H9 (cell line): ENCODE measurements at regions not wholly inside any gene's neighbourhood (a gene's known extent, or its start where the extent isn't known, plus 50 kb on each side); places are given as distances from the start of the nearest gene placed in this dataset.

Experiments
- DNase-seq: peaks from one replicate; pipeline ENCODE4 v3.0.0-alpha.2; 2017
- H2AFZ ChIP-seq: one replicate; pipeline ENCODE4 v1.6.1; 2013; ENCODE audit warnings: mild to moderate bottlenecking, low read length, control low read depth, moderate library complexity
- H2AK5ac ChIP-seq: 2 replicates; pipeline ENCODE4 v1.6.1; 2013; ENCODE audit warnings: low read length, control low read depth, mixed read lengths; ENCODE audit not compliant: insufficient read length
- H2BK120ac ChIP-seq: one replicate; pipeline ENCODE4 v1.6.1; 2013; ENCODE audit warnings: low read depth, mild to moderate bottlenecking, low read length, control low read depth, inconsistent platforms; ENCODE audit not compliant: poor library complexity, severe bottlenecking
- H2BK12ac ChIP-seq: 2 replicates; pipeline ENCODE4 v1.6.1; 2013; ENCODE audit warnings: low read length, control low read depth, mixed read lengths, low read depth; ENCODE audit not compliant: insufficient read length
- H2BK15ac ChIP-seq: 2 replicates; pipeline ENCODE4 v1.6.1; 2013; ENCODE audit warnings: low read depth, low read length, control low read depth
- H2BK20ac ChIP-seq: one replicate; pipeline ENCODE4 v1.6.1; 2013; ENCODE audit warnings: low read depth, mild to moderate bottlenecking, low read length, control low read depth, inconsistent platforms; ENCODE audit not compliant: poor library complexity, severe bottlenecking
- H2BK5ac ChIP-seq: 2 replicates; pipeline ENCODE4 v1.6.1; 2013; ENCODE audit warnings: low read length, control low read depth, mixed read lengths; ENCODE audit not compliant: insufficient read length
- H3K14ac ChIP-seq: 2 replicates; pipeline ENCODE4 v1.6.1; 2013; ENCODE audit warnings: low read length, control low read depth; ENCODE audit not compliant: insufficient read depth
- H3K18ac ChIP-seq: 2 replicates; pipeline ENCODE4 v1.6.1; 2013; ENCODE audit warnings: low read depth, mild to moderate bottlenecking, mixed read lengths, low read length, control low read depth; ENCODE audit not compliant: insufficient read length
- H3K23ac ChIP-seq: 2 replicates; pipeline ENCODE4 v1.6.1; 2013; ENCODE audit warnings: low read length, control low read depth, mixed read lengths, low read depth; ENCODE audit not compliant: insufficient read length
- H3K23me2 ChIP-seq: 2 replicates; pipeline ENCODE4 v1.6.1; 2013; ENCODE audit warnings: low read depth, mild to moderate bottlenecking, mixed read lengths, low read length, control low read depth; ENCODE audit not compliant: insufficient read length, poor library complexity, severe bottlenecking
- H3K27ac ChIP-seq: 2 replicates; pipeline ENCODE4 v1.5.1; 2013; ENCODE audit warnings: low read length, control low read depth, mixed read lengths, low read depth; ENCODE audit not compliant: insufficient read length
- H3K27me3 ChIP-seq: 2 replicates; pipeline ENCODE4 v1.6.1; 2013; ENCODE audit warnings: low read length, control low read depth, inconsistent platforms; ENCODE audit not compliant: insufficient read depth
- H3K4ac ChIP-seq: 2 replicates; pipeline ENCODE4 v1.6.1; 2013; ENCODE audit warnings: low read depth, mild to moderate bottlenecking, control low read depth, inconsistent platforms, low read length, moderate library complexity
- H3K4me1 ChIP-seq: 2 replicates; pipeline ENCODE4 v1.6.1; 2013; ENCODE audit warnings: low read length, control low read depth, inconsistent platforms; ENCODE audit not compliant: insufficient read depth
- H3K4me2 ChIP-seq: 2 replicates; pipeline ENCODE4 v1.6.1; 2013; ENCODE audit warnings: low read length, control low read depth, mixed read lengths; ENCODE audit not compliant: insufficient read length, insufficient read depth
- H3K56ac ChIP-seq: 2 replicates; pipeline ENCODE4 v1.6.1; 2013; ENCODE audit warnings: low read depth, mild to moderate bottlenecking, mixed read lengths, low read length, control low read depth; ENCODE audit not compliant: insufficient read length
- H3K79me1 ChIP-seq: 2 replicates; pipeline ENCODE4 v1.6.1; 2013; ENCODE audit warnings: low read depth, mild to moderate bottlenecking, moderate library complexity, low read length, control low read depth, inconsistent platforms; ENCODE audit not compliant: insufficient read depth, poor library complexity, severe bottlenecking
- H3K79me2 ChIP-seq: 2 replicates; pipeline ENCODE4 v1.6.1; 2013; ENCODE audit warnings: low read length, control low read depth, inconsistent platforms; ENCODE audit not compliant: insufficient read depth
- H3K9ac ChIP-seq: 2 replicates; pipeline ENCODE4 v1.6.1; 2013; ENCODE audit warnings: low read length, control low read depth, mixed read lengths; ENCODE audit not compliant: insufficient read length; ENCODE audit errors: extremely low read depth
- H3K9me3 ChIP-seq: one replicate; pipeline ENCODE4 v1.6.1; 2013; ENCODE audit warnings: low read depth, low read length, inconsistent platforms; ENCODE audit not compliant: control insufficient read depth
- H3T11ph ChIP-seq: one replicate; pipeline ENCODE4 v1.6.1; 2013; ENCODE audit warnings: mild to moderate bottlenecking, low read length, control low read depth, inconsistent platforms
- H4K20me1 ChIP-seq: one replicate; pipeline ENCODE4 v1.6.1; 2013; ENCODE audit not compliant: control insufficient read depth, insufficient read length, insufficient read depth
- H4K5ac ChIP-seq: 2 replicates; pipeline ENCODE4 v1.6.1; 2013; ENCODE audit warnings: low read depth, mild to moderate bottlenecking, mixed read lengths, low read length, control low read depth; ENCODE audit not compliant: insufficient read length
- H4K8ac ChIP-seq: replicated peaks from 2 replicates; pipeline ENCODE4 v1.6.1; 2013; ENCODE audit warnings: low read length, control low read depth, mixed read lengths, low read depth; ENCODE audit not compliant: insufficient read length
- H4K91ac ChIP-seq: 2 replicates; pipeline ENCODE4 v1.6.1; 2013; ENCODE audit warnings: low read depth, mild to moderate bottlenecking, moderate library complexity, mixed read lengths, low read length, control low read depth; ENCODE audit not compliant: insufficient read length
- H3K27ac Mint-ChIP-seq, 3 experiments: 2 replicates in 2 of 3; 3 replicates in 1 of 3; pipeline ENCODE4 v1.8.0; 2020 to 2021; ENCODE audit warnings: mixed read lengths in 3 of 3, mild to moderate bottlenecking in 1 of 3, moderate library complexity in 1 of 3
- H3K27me3 Mint-ChIP-seq: 2 replicates; pipeline ENCODE4 v1.8.0; 2021; ENCODE audit warnings: low read depth, mild to moderate bottlenecking, moderate library complexity, mixed read lengths
- H3K36me3 Mint-ChIP-seq, 3 experiments: 2 replicates in 2 of 3; 3 replicates in 1 of 3; pipeline ENCODE4 v1.8.0; 2020 to 2021; ENCODE audit warnings: low read depth in 3 of 3, mixed read lengths in 3 of 3; ENCODE audit not compliant: insufficient read depth in 1 of 3
- H3K4me1 Mint-ChIP-seq, 2 experiments: 2 replicates each; pipeline ENCODE4 v1.8.0; 2020; ENCODE audit warnings: mixed read lengths in 2 of 2
- H3K4me3 Mint-ChIP-seq, 2 experiments: 2 replicates in 1 of 2; 3 replicates in 1 of 2; pipeline ENCODE4 v1.8.0; 2020 to 2021; ENCODE audit warnings: mild to moderate bottlenecking in 2 of 2, mixed read lengths in 2 of 2, moderate library complexity in 1 of 2
- H3K9me3 Mint-ChIP-seq, 2 experiments: 2 replicates in 1 of 2; 3 replicates in 1 of 2; pipeline ENCODE4 v1.8.0; 2020; ENCODE audit warnings: mild to moderate bottlenecking in 2 of 2, mixed read lengths in 2 of 2, moderate library complexity in 1 of 2
- WGBS: extraction: QIAGEN DNeasy Blood & Tissue Kit; methylation state at CpG from one replicate; pipeline ENCODE4 v1.1.7; 2013; ENCODE audit warnings: missing lambda C conversion rate, low lambda C conversion rate, mixed read lengths; ENCODE audit not compliant: insufficient read length; ENCODE audit errors: extremely low coverage; 5-methylcytosine and 5-hydroxymethylcytosine counted together
- TF ChIP-seq, protein P1 (sequence below): fragments of 200-600 bp; sonication (generic); conservative IDR thresholded peaks from 3 replicates; pipeline ENCODE4 v1.8.0; 2021; ENCODE audit warnings: antibody characterized with exemption, mild to moderate bottlenecking

DNA sequence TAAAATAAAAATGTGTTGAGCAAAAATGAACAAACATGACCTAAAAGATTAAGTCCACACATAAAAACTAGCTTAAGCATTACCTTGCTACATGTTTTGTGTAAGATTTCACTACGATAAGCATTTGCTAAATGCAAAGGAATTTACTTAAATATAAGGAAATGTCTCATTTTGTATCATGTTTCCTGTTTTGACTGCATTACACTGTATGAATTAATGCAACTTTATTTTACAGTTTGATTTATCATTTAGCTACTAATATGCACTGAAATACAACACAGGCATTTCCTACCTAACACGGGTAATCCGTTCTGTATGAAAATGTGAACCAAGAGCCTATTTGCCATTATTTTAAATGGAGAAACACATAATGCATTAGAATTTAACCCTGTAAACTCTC is 1076.5 kb upstream of the DDX18 start:
- H3K23ac ChIP-seq = no peak overlapping the region
- H3K27ac ChIP-seq = no peak overlapping the region
- Mint-ChIP-seq H3K36me3 (no peaks in the 10 kb centered on the region), H3K9me3 (no peaks in the 10 kb centered on the region), H3K27me3 (peaks cover 2% of the 10 kb centered on the region; the same call in 1 of the 2 replicates), H3K4me3 (no peak overlapping the region), H3K27ac (no peak overlapping the region), H3K4me1 (no peaks in the 10 kb centered on the region)
- H3K4me2 ChIP-seq = no peak overlapping the region
- no peaks in the 10 kb centered on the region for H4K20me1 ChIP-seq
- H3K27me3 ChIP-seq = no peaks in the 10 kb centered on the region
- H3K18ac ChIP-seq = no peak overlapping the region
- H2BK15ac ChIP-seq = no peak overlapping the region
- H3K14ac ChIP-seq = no peak overlapping the region
- H3K79me1 ChIP-seq = no peaks in the 10 kb centered on the region
- no peak for DNase-seq
- H4K8ac ChIP-seq = no peak overlapping the region
- H2AFZ ChIP-seq = no peak overlapping the region
- H3K4ac ChIP-seq = no peak overlapping the region
- H3K4me1 ChIP-seq = no peaks in the 10 kb centered on the region
- H2BK5ac ChIP-seq = no peak overlapping the region
- no peak overlapping the region for H2AK5ac ChIP-seq
- no peaks in the 10 kb centered on the region for H3K23me2 ChIP-seq
- H3K79me2 ChIP-seq = no peaks in the 10 kb centered on the region
- H3T11ph ChIP-seq = no peak overlapping the region
- no peak overlapping the region for H2BK20ac ChIP-seq
- TF ChIP-seq, protein P1, sequence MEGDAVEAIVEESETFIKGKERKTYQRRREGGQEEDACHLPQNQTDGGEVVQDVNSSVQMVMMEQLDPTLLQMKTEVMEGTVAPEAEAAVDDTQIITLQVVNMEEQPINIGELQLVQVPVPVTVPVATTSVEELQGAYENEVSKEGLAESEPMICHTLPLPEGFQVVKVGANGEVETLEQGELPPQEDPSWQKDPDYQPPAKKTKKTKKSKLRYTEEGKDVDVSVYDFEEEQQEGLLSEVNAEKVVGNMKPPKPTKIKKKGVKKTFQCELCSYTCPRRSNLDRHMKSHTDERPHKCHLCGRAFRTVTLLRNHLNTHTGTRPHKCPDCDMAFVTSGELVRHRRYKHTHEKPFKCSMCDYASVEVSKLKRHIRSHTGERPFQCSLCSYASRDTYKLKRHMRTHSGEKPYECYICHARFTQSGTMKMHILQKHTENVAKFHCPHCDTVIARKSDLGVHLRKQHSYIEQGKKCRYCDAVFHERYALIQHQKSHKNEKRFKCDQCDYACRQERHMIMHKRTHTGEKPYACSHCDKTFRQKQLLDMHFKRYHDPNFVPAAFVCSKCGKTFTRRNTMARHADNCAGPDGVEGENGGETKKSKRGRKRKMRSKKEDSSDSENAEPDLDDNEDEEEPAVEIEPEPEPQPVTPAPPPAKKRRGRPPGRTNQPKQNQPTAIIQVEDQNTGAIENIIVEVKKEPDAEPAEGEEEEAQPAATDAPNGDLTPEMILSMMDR = no peak
- WGBS = no CpG with 5 or more reads among the region's 3 CpGs
- no peak overlapping the region for H4K5ac ChIP-seq
- H2BK120ac ChIP-seq = no peak overlapping the region
- no peak overlapping the region for H3K9ac ChIP-seq
- no peak overlapping the region for H4K91ac ChIP-seq
- H3K56ac ChIP-seq = no peak overlapping the region
- H2BK12ac ChIP-seq = no peak overlapping the region
- H3K9me3 ChIP-seq = no peaks in the 10 kb centered on the region
